Activated CD4-positive, alpha-beta T cell treated with anti-CD3 and anti-CD28 coated beads, Interleukin-2, amount 50 U/mL, for 1 hour (primary cell): ENCODE measurements at regions not wholly inside any gene's neighbourhood (a gene's known extent, or its start where the extent isn't known, plus 50 kb on each side); places are given as distances from the start of the nearest gene placed in this dataset.
A peak's percentile ranks its signal among the peaks of the same experiment; 100 is the strongest.
"Not testable (repeated sequence)": the region's sequence is repeated elsewhere in the genome, so short reads cannot be mapped to it uniquely, and the experiment has no call there.

Experiments used
- DNase-seq: peaks from one replicate; pipeline ENCODE4 v3.0.0-alpha.2; 2020

DNA sequence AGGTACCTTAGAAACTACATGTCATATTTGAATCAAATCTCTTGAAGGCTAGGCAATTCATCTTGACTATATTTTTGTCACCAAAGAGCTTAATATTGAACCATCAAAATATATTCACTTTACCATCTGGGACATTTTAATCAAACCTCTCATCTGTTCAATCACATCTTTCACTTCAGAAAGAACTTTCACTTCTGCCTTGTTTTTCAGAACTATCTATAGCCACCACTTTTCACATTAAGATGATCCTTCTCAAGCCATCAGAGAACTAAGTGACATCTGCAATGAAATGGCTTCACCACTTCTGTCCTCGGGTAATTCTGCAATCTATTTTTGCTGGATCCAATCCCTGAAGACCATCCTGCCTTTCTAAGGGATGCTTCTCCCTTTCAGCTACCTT is 57.8 kb downstream of the OR2B2 start:
- DNase-seq, result no peak

DNA sequence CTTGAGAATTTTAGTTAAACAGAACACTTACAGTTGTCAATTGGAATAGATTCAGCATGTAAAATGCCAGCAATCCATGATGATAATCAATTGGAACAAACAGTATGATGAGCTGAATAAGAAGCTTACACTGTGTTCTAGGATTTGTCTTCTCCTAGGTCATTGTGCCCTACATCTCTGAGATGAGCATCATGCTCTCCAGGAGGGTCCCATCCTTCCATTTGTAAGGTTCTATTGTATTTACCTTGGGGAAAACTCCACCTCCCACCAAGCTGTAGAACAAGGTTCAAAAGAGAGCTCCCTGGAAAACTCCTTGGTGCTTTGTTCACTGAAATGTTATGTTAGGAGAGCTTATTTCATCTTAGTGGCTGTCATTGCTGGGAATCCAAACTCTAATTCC is 60.8 kb downstream of the OR2B2 start:
- DNase-seq, result no peak

DNA sequence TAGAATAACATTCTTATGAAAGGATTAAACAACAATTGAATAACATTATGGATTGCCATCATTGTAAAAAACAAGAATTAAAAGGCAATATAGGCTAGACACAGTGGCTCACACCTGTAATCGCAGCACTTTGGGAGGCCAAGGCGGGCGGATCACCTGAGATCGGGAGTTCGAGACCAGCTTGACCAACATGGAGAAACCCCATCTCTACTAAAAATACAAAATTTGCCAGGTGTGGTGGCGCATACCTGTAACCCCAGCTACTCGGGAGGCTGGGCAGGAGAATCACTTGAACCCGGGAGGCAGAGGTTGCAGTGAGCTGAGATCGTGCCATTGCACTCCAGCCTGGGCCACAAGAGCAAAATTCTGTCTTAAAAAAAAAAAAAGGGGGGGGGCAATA is 63.2 kb downstream of the OR2B2 start:
- not testable (repeated sequence) for DNase-seq

DNA sequence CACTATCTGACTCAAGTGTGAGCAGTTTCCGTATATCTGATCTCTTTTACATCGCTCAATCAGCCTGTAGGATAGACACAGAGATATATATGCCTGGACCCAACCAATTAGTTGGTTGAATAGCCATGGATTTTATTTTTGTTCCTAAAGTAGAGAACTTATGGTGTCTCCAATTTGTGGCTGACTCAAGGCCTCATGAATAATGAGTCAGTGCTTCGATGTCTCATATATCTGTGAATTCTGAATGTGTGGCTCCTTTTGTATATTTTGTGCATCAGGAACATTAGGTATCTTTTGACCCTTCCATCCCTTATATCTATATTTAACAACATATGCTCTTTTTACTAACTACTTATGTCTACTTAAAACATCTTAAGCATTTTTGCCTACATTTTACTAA is 64.5 kb downstream of the OR2B2 start:
- DNase-seq, result no peak

DNA sequence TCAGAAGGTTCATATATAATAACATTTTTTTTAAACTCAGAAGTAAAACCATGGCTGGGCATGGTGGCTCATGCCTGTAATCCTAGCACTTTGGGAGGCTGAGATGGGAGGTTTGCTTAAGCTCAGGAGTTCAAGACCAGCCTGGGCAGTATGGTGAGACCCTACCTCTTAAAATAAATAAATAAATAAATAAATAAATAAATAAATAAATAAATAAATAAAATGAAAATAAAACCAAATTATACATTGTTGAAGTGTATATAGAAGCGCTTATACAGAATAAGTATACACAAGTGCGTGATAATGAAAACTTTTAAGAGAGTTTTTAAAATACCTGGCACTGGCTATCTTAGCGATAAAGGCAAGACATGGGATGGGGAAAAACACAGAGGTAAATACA is 71.6 kb downstream of the OR2B2 start:
- no peak for DNase-seq

DNA sequence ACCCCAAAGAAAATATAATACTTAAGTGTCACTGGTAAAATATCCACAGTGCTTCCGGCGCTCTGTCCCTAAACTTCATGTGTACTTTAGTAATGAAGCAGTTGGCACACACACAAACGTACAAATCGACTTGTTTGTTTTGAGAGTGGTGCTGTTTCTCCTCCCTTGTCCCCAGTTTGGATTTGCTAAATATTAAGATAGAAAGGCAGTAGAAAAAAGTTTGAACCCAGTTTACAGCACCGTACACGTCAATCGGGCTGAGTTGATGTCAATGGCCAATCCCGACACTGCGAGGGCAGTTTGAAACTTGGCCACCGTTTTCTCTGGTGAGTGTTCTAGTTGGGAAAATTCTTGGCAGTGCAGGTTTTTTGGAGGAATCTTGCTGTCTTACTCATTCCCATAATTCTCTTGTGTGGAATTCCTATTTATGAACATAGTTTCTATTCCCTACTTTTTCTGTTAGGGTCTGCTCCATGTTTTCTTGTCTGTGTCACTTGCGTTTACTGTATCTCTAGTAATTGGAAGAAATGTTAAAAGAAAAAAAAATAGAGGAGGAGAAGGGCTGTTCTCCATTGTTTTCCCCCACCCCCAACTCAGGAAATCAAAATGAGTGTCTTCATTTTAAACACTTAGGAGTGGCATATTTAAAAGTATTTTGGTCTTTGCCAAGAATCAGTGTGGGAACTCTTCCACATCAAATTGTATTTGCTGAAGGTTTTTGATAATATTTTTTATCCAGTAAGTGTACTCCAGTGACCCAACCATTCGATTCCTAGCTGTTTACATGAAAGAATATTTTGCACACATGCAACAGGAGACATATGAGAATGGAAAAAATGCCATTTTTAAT is 72.3 kb downstream of the OR2B2 start:
- DNase-seq, result no peak

DNA sequence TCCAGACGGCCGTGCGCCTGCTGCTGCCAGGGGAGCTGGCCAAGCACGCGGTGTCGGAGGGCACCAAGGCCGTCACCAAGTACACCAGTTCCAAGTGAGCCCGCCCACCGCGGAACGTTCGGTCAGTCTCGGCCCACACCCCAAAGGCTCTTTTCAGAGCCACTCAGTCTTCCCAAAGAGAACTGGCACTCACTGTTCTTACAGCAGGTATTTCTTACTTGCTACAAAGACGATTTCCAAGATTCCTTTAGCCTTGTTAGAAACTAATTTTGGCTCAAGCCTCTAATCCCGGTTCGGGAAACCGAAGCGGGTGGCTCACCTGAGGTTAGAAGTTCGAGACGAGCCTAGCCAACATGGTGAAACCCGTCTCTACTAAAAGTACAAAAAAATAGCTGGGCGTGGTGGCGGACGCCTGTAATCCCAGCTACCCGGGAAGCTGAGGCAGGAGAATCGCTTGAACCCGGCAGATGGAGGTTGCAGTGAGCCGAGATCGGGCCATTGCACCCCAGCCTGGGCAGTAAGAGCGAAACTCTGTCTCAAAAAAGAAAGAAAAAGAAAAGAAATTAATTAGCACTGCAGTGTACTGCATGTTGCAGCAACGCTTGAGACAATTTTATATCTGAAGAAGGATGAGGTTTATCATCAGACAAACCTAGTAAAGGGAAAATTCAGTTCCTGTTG is 73.1 kb downstream of the OR2B2 start:
- DNase-seq, result no peak

DNA sequence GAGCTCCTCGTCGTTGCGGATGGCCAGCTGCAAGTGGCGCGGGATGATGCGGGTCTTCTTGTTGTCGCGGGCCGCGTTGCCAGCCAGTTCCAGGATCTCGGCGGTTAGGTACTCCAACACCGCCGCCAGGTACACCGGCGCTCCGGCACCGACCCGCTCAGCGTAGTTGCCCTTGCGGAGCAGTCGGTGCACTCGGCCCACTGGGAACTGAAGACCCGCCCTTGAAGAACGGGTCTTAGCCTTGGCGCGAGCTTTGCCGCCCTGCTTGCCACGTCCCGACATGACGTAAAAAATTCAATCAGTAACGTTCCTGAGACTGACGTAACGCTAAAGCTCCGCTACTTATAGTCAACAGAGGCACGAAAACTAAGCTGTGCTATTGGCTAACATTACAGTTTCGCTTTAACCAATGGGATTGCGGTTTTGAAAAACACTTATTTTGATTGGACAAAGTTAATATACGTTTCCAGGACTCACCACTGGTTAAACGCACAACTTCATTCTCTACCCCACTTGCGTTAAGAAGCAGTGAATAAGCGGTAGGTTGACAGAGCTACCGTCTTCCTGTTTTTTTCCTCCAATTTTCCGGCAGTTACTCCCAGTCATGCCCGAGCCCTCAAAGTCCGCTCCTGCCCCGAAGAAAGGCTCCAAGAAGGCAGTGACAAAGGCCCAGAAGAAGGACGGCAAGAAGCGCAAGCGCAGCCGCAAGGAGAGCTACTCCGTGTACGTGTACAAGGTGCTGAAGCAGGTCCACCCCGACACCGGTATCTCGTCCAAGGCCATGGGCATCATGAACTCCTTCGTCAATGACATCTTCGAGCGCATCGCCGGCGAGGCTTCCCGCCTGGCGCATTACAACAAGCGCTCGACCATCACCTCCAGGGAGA is 73.9 kb downstream of the OR2B2 start:
- DNase-seq, result peak; percentile 64

DNA sequence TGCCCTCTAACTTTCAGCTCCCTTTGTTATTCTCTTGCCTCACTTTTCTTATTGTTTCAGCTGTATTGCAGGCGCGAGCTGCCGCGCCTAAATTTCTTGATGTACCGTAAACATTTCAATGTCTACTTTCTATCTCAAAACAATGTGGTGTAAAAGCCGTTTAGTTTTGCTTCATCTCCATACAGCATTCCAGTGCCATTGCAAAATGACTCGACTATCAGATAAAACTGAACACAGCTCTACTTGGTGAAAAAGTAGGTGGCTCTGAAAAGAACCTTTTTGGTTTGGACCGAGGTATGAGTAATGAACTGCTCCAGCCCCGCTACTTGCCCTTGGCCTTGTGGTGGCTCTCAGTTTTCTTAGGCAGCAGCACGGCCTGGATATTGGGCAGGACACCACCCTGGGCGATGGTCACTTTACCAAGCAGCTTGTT is 74.6 kb downstream of the OR2B2 start:
- DNase-seq, result no peak

DNA sequence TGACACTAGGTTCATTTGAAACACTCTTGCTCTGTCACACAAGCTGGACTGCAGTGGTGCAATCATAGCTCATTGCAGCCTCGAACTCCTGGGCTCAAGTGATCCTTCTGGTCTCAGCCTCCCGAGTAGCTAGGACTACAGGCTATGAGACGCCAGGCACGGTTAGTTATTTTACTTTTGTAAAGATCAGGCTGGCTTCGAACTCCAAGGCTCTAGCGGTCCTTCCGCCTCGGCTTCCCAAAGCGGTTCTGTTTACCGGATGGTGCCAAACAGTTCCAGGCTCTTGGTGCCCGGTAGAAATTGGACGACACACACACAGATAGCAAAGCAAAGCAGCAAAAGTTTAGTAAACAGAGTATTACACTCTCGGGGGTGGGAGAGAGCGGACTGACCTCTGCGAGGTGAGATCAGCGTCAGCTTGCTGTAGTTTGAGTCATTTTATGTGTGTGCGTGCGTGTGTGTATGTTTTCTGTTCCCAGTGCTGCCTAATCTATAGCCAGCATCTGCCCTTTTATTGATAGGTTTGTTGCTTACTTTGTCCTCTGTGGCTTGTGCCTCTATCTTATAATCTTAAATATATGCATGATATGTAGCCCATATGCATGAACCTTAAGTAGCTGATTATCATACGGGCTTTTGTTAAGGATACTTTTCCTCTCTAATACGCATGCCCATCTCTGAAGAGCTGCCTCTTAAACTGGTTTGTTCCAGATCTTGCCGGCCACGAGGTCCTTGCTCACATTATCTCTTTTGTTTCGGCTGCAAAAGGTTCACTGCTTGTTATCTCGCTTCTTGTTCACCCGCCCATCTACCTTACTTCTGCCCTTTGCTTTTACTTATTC is 75.2 kb downstream of the OR2B2 start:
- DNase-seq, result peak; percentile 30

DNA sequence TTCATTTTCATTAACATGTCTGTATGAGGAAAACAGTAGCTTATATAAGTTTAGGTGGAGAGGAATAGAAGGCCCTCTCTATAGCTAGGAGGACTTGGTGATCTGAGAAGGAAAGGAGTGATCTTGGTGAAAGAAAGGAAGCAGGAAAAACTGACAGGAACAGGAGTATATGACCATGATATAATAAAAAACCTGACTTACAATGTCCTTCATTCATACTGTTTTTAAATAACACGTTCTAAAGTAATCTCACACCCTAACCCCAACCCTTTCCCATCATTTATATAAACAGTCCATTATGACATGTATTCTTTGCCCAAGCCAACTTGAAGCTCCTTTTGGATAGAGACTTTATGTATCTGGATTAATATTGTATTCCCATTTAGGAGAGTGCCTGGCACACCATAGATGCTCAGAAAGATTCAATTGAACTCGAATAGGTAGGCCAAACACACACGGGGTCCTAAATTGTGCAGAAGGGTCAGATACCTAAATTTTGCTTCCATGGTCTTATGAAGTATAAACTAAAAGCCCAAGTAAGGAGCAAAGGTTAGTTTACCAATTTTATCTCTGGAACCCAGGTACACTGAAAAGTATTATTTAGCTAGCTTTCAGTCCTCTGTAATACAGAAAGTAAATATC is 75.9 kb downstream of the OR2B2 start:
- DNase-seq, result no peak

DNA sequence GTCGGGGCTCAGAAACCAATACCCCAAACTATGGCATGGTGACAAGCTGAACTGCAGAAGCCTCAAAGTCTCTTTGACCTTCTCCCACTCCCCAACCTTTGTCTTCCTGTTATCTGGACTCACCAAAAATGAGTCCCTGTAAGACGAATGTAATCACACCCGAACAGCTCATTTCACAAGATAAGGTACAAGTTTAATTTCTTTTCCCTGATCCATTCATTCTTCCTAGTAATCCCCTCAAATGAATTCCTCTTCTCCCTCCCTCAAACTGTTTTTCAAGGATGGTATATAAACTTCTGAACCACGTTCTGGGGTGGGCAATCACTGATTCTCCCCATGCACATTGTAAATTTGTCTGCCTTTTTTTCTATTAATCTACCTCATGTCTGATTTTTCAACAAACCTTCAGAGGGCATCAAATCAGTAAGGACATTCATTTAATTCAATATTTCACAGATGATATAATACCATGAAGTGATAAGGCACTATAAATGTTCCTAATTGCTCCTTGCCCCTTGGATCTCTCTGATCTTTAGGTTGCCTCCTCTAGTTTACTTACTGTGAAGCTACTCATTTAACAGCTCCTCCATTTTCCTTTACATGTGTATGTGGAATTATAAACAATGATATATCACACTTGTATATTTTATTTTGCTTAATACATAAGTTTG is 77.2 kb downstream of the OR2B2 start:
- no peak for DNase-seq

DNA sequence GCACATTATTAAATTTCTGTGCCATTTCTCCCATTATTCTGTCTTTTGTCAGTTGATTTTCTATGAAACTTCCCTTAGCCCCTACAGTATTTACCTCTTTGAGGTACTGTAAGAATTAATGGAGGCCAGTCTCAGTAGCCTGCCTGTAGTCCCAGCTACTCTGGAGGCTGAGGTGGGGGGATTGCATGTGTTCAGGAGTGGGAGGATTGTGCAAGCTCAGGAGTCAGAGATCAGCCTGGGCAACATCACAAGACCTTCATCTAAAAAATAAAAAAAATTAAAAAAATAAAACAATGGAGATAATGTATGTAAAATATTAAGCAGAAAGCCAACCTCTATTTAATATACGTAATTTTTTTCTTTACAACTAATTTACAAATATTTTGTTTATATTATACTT is 77.8 kb downstream of the OR2B2 start:
- no peak for DNase-seq

DNA sequence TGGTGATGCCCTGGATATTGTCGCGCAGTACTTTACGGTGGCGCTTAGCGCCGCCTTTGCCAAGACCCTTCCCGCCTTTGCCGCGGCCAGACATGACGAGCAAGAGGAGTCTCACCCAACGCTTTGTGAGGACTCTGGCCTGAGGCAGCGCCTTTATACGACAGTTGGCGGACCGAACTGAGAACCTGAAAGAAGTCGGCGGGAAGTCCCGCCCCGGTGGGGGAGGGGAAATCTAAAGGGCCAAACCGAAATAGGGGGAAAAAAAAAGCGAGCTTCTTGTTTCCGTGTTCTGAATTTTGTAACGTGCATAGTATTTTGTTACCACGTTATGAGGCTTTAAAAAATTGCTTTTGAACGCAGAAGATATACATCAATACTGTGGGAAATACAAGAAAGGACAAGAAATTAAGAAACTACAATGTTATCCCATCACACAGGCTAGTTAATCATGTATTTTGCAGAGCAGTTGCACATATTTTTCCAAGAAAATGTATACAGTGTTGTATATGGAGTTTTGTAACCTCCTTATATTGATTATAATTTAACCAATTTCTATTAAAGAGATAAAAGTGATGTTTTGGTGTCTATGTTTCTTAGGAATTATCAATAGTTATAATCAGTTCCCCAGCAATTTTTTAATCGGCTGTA is 80.6 kb downstream of the OR2B2 start:
- peak; percentile 57 for DNase-seq

DNA sequence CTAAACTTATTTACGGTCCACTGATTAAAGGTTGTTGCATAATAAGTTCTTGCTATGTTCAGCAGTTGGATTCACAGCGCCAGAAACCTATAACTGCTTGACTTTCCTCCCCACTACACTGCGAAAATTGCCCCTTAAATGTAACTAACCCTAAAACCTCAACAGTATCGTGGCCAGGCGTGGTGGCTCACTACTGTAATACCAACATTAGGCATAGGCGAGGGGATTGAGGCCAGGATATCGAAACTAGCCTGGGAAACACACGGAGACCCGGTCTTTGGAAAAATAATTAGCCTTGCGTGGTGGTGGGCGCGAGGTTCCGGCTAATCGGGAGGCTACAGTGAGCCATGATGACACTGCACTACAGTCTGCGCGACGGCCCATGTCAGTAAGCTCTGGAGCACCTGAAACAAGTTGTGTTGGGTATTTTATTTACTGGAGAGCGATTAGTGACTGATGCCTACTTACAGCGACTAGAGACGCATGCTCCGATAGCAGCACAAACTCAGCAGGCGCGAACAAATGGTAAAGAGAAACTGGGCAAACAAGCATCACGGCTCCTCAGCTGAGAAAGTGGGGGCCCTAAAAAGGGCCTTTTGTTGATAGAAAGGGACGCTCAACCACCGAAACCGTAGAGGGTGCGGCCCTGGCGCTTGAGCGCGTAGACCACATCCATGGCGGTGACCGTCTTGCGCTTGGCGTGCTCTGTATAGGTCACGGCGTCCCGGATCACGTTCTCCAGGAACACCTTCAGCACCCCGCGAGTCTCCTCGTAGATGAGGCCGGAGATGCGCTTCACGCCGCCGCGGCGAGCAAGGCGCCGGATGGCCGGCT is 81.4 kb downstream of the OR2B2 start:
- DNase-seq, result peak; percentile 34

DNA sequence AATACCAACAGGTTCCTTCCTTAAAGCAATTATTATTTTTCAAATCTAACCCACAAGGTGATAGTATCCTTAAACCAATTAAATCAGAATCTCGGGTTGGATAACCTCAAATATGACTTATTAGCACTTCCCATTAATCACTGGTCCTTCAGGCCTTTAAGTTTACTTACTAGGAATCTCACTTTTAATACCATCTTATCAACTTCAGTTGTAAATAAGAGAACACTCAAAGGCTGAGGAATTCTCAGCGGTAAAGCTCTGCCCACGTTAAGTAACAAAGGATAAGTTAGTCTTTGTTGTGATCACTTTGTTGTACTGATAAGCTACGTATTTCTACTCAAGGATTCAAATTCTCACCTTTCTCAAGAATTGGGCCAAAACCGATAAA is 82.0 kb downstream of the OR2B2 start:
- DNase-seq, result no peak

DNA sequence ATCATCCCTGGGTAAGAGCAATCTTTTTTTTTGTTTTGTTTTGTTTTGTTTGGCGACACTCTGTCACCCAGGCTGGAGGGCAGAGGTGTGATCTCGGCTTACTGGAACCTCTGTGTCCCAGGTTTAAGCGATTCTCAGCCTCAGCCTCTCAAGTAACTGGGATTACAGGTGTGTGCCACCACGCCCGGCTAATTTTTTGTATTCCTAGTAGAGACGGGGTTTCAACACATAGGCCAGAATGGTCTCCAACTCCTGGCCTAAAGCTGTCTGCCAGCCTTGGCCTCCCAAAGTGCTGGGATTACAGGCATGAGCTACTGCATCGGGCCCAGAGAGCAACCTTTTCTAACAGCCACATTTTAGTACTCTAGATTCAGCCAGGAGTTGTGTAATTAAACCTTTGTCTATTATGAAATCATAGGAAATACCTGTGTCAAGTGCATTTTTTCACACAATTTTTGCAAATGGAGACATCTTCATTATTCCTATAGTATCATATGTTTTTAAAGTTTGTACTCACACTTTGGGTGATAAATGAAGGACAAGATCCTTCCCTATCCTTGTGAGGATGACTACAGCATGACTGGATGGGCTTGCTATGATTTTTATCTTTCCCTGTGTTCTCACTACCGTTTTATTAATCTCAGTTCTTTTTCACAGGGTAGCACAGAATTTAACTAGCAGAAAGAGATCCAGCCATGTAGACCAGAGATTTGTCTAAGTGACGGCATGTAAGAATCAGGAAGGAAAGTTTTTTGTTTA is 82.6 kb downstream of the OR2B2 start:
- no peak for DNase-seq

DNA sequence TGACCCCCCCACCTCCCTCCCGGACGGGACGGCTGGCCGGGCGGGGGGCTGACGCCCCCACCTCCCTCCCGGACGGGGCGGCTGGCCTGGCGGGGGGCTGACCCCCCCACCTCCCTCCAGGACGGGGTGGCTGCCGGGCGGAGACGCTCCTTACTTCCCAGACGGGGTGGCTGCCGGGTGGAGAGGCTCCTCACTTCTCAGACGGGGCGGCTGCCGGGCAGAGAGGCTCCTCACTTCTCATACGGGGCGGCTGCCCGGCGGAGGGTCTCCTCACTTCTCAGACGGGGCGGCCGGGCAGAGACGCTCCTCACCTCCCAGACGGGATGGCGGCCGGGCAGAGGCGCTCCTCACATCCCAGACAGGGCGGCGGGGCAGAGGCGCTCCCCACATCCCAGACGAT is 84.7 kb downstream of the OR2B2 start:
- not testable (repeated sequence) for DNase-seq

DNA sequence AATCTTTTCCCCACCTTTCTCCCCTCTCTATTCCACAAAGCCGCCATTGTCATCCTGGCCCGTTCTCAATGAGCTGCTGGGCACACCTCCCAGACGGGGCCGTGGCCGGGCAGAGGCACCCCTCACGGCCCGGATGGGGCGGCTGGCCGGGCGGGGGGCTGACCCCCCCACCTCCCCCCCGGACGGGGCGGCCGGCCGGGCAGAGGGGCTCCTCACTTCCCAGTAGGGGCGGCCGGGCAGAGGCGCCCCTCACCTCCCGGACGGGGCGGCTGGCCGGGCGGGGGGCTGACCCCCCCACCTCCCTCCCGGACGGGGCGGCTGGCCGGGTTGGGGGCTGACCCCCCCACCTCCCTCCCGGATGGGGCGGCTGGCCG is 85.6 kb downstream of the OR2B2 start:
- DNase-seq, result not testable (repeated sequence)
